ENCODE measurements at regions not wholly inside any gene's neighbourhood (a gene's known extent, or its start where the extent isn't known, plus 50 kb on each side); places are given as distances from the start of the nearest gene placed in this dataset.

GRCh38 chr9:12884736-12885395 lies 110.0 kb downstream of the LURAP1L start:
- no peak for TF ChIP-seq EZH2 (IDR thresholded peaks at IDR 0.05)
- no peak for TF ChIP-seq POLR2AphosphoS5 (IDR thresholded peaks at IDR 0.05; ENCODE audit: borderline replicate concordance, low read depth, low read length)
- no peak for TF ChIP-seq FOXP2 (optimal IDR thresholded peaks at IDR 0.05; ENCODE audit: control extremely low read depth, extremely low read length, insufficient read depth)

Data from SK-N-MC (cell line).